Heart right ventricle (tissue), 16 donors: ENCODE measurements at regions not wholly inside any gene's neighbourhood (a gene's known extent, or its start where the extent isn't known, plus 50 kb on each side); places are given as distances from the start of the nearest gene placed in this dataset.

ENCODE experiments used
- ATAC-seq, 8 donors: fragments of 200-7000 bp; cut with Tn5 transposase; one replicate each; pipeline ENCODE4 v1.9.1; 2020; ENCODE audit warnings: mild to moderate bottlenecking in 8 of 8, moderate library complexity in 8 of 8, moderate number of reproducible peaks in 1 of 8
- DNase-seq, 2 donors: peaks; one replicate each; pipeline ENCODE4 v3.0.0-alpha.2; 2020
- H3K27ac ChIP-seq, 10 donors: fragments of 200-600 bp; sonication (generic) in 2 of 10; one replicate each; pipeline versions ENCODE4 v1.5.0 to v1.8.0; 2020 to 2022; ENCODE audit warnings: mild to moderate bottlenecking in 3 of 10
- H3K27me3 ChIP-seq, 7 donors: fragments of 200-600 bp; one replicate each; pipeline ENCODE4 v1.8.0; 2021 to 2022; ENCODE audit warnings: mild to moderate bottlenecking in 2 of 7
- H3K36me3 ChIP-seq, 9 donors: fragments of 200-600 bp; sonication (generic) in 1 of 9; one replicate each; pipeline versions ENCODE4 v1.5.0 to v1.8.0; 2020 to 2022; ENCODE audit warnings: mild to moderate bottlenecking in 2 of 9
- H3K4me1 ChIP-seq, 9 donors: fragments of 200-600 bp; sonication (generic) in 1 of 9; one replicate each; pipeline versions ENCODE4 v1.5.0 to v1.8.0; 2020 to 2022; ENCODE audit warnings: mild to moderate bottlenecking in 4 of 9
- H3K4me3 ChIP-seq, 10 donors: fragments of 200-600 bp; sonication (generic) in 2 of 10; one replicate each; pipeline versions ENCODE4 v1.5.0 to v1.8.0; 2020 to 2022; ENCODE audit warnings: mild to moderate bottlenecking in 7 of 10, moderate library complexity in 2 of 10
- H3K9me3 ChIP-seq, 11 donors: fragments of 200-600 bp in 10 of 11; sonication (generic) in 2 of 11; one replicate each; pipeline versions ENCODE4 v1.5.0 to v1.8.0; 2013 to 2022; ENCODE audit warnings: mild to moderate bottlenecking in 2 of 11, control low read depth in 1 of 11, moderate library complexity in 1 of 11
- WGBS, 2 donors: extraction: QIAGEN DNeasy Blood & Tissue Kit; methylation state at CpG; one replicate each; pipeline ENCODE4 v1.1.7; 2013; ENCODE audit warnings: inconsistent platforms in 1 of 2; 5-methylcytosine and 5-hydroxymethylcytosine counted together
- intact Hi-C, 10 donors: fragments of 100-400 bp; cut with DNase I; formaldehyde crosslinking; loops; one replicate each; pipeline versions ENCODE4 v1.11.1 to v1.14.2; 2022
- TF ChIP-seq, protein P1 (sequence below), 9 donors: fragments of 200-600 bp; sonication (generic) in 2 of 9; IDR thresholded peaks; one replicate each; pipeline versions ENCODE4 v1.5.0 to v1.8.0; 2021 to 2022; ENCODE audit warnings: antibody characterized with exemption in 9 of 9, mild to moderate bottlenecking in 5 of 9, moderate library complexity in 1 of 9
- donor health status: Arrhythmogenic right ventricular cardiomyopathy.
- donor health status: ischemic (EF 13 %, LVEDD 7.1; RV severe dilation, severe dysfunction).
- donor health status: healthy with polysubstance abuse.
- donor health status: DM: no; HTN: yes; CAD: no.
- donor health status: DM: no; HTN: no; CAD: no.
- donor health status: ischemic (EF 25% LVEDD 6.9; RV normal size, moderate dysfunction).
- donor health status: ischemic (EF 25% LVEDD 5.7; RV mildly dilated, moderate dysfunction).
- donor health status: healthy.
- donor health status: DM: yes; HTN: yes; CAD: no.
- donor health status: Ischemic cardiomyopathy.
- donor health status: ischemic (EF 35%, LVEDD 5.7; RV mildly dilated, moderate dysfunction).
- donor health status: nonischemic (EF 11% LVEDD 7.7; RV severe dilation, severe dysfunction).
- donor health status: DM: yes; HTN: yes; CAD: no.
- donor health status: PGD.
- donor health status: ischemic (EF 29% LVEDD 5.4; RV normal size, mild dysfunction).
- donor health status: nonischemic (EF 23%, LVEDD 6.1; RV moderate dilation, normal function).

DNA sequence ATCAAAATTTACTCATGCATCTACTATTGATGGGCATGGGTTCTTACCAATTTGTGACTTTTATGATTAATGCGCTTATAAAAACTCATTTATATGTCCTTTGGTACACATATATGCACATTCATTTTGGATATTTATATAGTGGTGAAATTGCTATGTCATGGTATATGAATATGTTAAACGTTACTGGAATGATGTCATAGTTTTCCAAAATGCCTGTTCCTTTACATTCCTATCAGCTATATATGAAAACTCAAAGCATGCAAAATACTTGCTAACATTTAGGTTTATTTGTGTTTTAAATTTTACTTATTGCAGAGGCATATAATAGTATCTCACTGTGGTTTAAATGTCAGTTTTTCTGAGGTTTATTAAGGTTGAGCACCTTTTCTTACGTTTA is 1403.1 kb downstream of the HACE1 start:
- intact Hi-C loops, result no loop called here
- no peak for ATAC-seq
- Histone ChIP-seq H3K9me3 (peaks cover 0 to 8% (median 0%) of the 10 kb centered on the region in 11 donors), H3K4me3 (no peak overlapping the region), H3K27me3 (no peaks in the 10 kb centered on the region), H3K4me1 (no peaks in the 10 kb centered on the region), H3K27ac (no peak overlapping the region), H3K36me3 (no peaks in the 10 kb centered on the region)
- TF ChIP-seq, protein P1, sequence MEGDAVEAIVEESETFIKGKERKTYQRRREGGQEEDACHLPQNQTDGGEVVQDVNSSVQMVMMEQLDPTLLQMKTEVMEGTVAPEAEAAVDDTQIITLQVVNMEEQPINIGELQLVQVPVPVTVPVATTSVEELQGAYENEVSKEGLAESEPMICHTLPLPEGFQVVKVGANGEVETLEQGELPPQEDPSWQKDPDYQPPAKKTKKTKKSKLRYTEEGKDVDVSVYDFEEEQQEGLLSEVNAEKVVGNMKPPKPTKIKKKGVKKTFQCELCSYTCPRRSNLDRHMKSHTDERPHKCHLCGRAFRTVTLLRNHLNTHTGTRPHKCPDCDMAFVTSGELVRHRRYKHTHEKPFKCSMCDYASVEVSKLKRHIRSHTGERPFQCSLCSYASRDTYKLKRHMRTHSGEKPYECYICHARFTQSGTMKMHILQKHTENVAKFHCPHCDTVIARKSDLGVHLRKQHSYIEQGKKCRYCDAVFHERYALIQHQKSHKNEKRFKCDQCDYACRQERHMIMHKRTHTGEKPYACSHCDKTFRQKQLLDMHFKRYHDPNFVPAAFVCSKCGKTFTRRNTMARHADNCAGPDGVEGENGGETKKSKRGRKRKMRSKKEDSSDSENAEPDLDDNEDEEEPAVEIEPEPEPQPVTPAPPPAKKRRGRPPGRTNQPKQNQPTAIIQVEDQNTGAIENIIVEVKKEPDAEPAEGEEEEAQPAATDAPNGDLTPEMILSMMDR (IDR thresholded peaks at IDR 0.05), result no peak
- WGBS, 2 donors, result 66 to 83% methylated on average over 3 of the region's 3 CpGs
- no peak for DNase-seq

DNA sequence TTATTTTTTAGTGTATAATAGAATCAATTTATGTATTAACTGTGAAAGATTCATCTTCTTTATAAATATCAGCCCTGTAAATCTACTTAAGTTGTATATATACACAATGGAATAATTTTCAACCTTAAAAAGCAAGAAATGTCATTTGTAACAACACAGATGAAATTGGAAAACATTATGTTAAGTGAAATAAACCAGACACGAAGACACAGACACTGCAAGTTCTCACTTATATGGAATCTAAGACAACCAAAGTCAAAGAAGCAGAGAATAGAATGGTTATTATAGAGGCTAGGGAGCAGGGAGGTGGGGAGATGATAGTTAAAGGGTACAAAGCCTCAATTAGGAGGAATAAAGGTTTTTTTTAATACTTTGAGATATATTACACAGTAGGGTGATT is 1404.4 kb downstream of the HACE1 start:
- 72 to 80% methylated on average over 1 of the region's 1 CpG for WGBS, 2 donors
- no peak for ATAC-seq

DNA sequence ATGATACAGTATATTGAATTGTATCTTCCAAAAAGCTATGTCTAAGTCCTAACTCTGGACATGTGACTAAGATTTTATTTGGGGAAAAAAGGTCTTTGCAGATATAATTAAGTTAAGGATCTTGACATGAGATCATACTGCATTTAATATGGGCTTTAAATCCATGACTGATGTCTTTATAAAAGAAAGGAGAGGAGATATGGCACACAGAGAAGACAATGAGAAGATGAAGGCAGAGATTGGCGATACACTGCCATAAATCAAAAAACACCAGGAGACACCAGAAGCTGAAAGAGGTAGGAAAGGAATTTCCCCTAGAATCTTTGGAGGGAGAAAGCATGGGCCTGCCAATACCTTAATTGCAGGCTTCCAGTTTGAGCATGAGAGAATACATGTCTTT is 1450.2 kb downstream of the HACE1 start:
- WGBS, 2 donors, result 81 to 92% methylated on average over 1 of the region's 1 CpG
- Histone ChIP-seq H3K27ac (no peak overlapping the region), H3K36me3 (no peaks in the 10 kb centered on the region), H3K27me3 (no peaks in the 10 kb centered on the region), H3K9me3 (no peaks in the 10 kb centered on the region), H3K4me3 (no peak overlapping the region), H3K4me1 (no peaks in the 10 kb centered on the region)
- DNase-seq (no peak), ATAC-seq (no peak)
- intact Hi-C loops, result no loop called here
- TF ChIP-seq, protein P1 (IDR thresholded peaks at IDR 0.05), result no peak

More for the DNA sequence above, 1404.4 kb downstream of the HACE1 start:
- H3K36me3 ChIP-seq, result no peaks in the 10 kb centered on the region
- intact Hi-C loops, result no loop called here
- no peak for DNase-seq
- TF ChIP-seq, protein P1 (IDR thresholded peaks at IDR 0.05), result no peak
- H3K9me3 ChIP-seq, result peaks cover 0 to 8% (median 0%) of the 10 kb centered on the region in 11 donors
- no peaks in the 10 kb centered on the region for H3K27me3 ChIP-seq
- H3K4me1 ChIP-seq, result no peaks in the 10 kb centered on the region
- no peak overlapping the region for H3K4me3 ChIP-seq
- no peak overlapping the region for H3K27ac ChIP-seq

DNA sequence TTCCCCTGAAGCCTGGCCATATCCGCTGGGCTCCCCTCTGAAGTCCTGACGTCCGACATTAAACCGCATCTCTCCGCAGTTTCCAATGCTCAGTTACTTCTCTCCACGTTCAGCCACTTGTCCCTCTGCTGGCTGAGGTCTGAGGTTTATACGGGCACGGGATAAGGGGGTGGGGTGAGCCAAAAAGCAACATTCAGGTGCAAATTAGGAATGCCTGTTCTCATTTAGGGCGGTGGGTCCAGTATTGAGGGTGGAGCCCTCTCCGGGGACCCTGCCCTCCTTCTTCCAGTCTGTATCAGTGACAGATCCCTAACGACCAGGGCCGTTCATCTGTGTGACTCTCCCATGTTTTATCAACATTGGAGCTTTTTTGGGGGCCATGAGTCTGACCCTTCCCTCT is 1454.4 kb downstream of the HACE1 start:
- 70 to 71% methylated on average over 12 of the region's 12 CpGs for WGBS, 2 donors
- Histone ChIP-seq H3K27ac (no peak overlapping the region), H3K36me3 (no peaks in the 10 kb centered on the region), H3K4me1 (no peaks in the 10 kb centered on the region), H3K4me3 (no peak overlapping the region), H3K27me3 (no peaks in the 10 kb centered on the region), H3K9me3 (peaks cover 0 to 6% (median 0%) of the 10 kb centered on the region in 11 donors)
- ATAC-seq (no peak), DNase-seq (no peak)
- TF ChIP-seq, protein P1 (IDR thresholded peaks at IDR 0.05), result no peak
- intact Hi-C loops, result no loop called here
